ENCODE measurements at regions not wholly inside any gene's neighbourhood (a gene's known extent, or its start where the extent isn't known, plus 50 kb on each side); places are given as distances from the start of the nearest gene placed in this dataset.

GRCh38 chr6:139449611-139450000 is 75.2 kb upstream of the CITED2 start:
- TF ChIP-seq POLR2A (IDR thresholded peaks at IDR 0.05) (no peak), CTCF (IDR thresholded peaks at IDR 0.05 in 4 of 5, conservative IDR thresholded peaks at IDR 0.05 in 1 of 5) (no peak)
- Histone ChIP-seq H3K36me3 (no peaks in the 10 kb centered on the region), H3K4me1 (peaks cover 0 to 4% of the 10 kb centered on the region in 2 donors), H3K4me3 (no peak overlapping the region), H3K27me3 (no peaks in the 10 kb centered on the region), H3K27ac (no peak overlapping the region), H3K9me3 (no peaks in the 10 kb centered on the region)
- DNase-seq (no peak), ATAC-seq (no peak)
- in situ Hi-C loops (cut with MboI; ENCODE audit: low sequenced_read_pairs in 4 of 4), result no loop called here
- intact Hi-C loops (cut with DNase I; ENCODE audit: low total_unique reads), result no loop called here

- no peak for TF ChIP-seq POLR2A (IDR thresholded peaks at IDR 0.05)
- no peak for TF ChIP-seq CTCF (IDR thresholded peaks at IDR 0.05 in 4 of 5, conservative IDR thresholded peaks at IDR 0.05 in 1 of 5)
- Histone ChIP-seq H3K27ac (no peak overlapping the region), H3K9me3 (no peaks in the 10 kb centered on the region), H3K27me3 (no peaks in the 10 kb centered on the region), H3K36me3 (no peaks in the 10 kb centered on the region), H3K4me1 (peaks cover 0 to 4% of the 10 kb centered on the region in 2 donors), H3K4me3 (no peak overlapping the region)
- no peak for ATAC-seq
- intact Hi-C loops (cut with DNase I; ENCODE audit: low total_unique reads) (no loop called here), in situ Hi-C loops (cut with MboI; ENCODE audit: low sequenced_read_pairs in 4 of 4) (no loop called here)
- no peak for DNase-seq
Measured at GRCh38 chr6:139448998-139449610, 74.7 kb upstream of the CITED2 start.

GRCh38 chr6:139448051-139448649 is 73.7 kb upstream of the CITED2 start:
- Histone ChIP-seq H3K4me1 (peaks cover 0 to 4% of the 10 kb centered on the region in 2 donors), H3K9me3 (no peaks in the 10 kb centered on the region), H3K27me3 (no peaks in the 10 kb centered on the region), H3K36me3 (no peaks in the 10 kb centered on the region), H3K27ac (no peak overlapping the region), H3K4me3 (no peak overlapping the region)
- DNase-seq (no peak), ATAC-seq (no peak)
- TF ChIP-seq CTCF (IDR thresholded peaks at IDR 0.05 in 4 of 5, conservative IDR thresholded peaks at IDR 0.05 in 1 of 5) (no peak), POLR2A (IDR thresholded peaks at IDR 0.05) (no peak)
- intact Hi-C loops (cut with DNase I; ENCODE audit: low total_unique reads), result no loop called here
- in situ Hi-C loops (cut with MboI; ENCODE audit: low sequenced_read_pairs in 4 of 4), result no loop called here

GRCh38 chr6:139447656-139447975 is 73.2 kb upstream of the CITED2 start:
- TF ChIP-seq POLR2A (IDR thresholded peaks at IDR 0.05) (no peak), CTCF (IDR thresholded peaks at IDR 0.05 in 4 of 5, conservative IDR thresholded peaks at IDR 0.05 in 1 of 5) (no peak)
- intact Hi-C loops (cut with DNase I; ENCODE audit: low total_unique reads) (no loop called here), in situ Hi-C loops (cut with MboI; ENCODE audit: low sequenced_read_pairs in 4 of 4) (no loop called here)
- Histone ChIP-seq H3K4me1 (peaks cover 0 to 4% of the 10 kb centered on the region in 2 donors), H3K27me3 (no peaks in the 10 kb centered on the region), H3K27ac (no peak overlapping the region), H3K36me3 (no peaks in the 10 kb centered on the region), H3K4me3 (no peak overlapping the region), H3K9me3 (no peaks in the 10 kb centered on the region)
- ATAC-seq (no peak), DNase-seq (no peak)
